ENCODE measurements at regions not wholly inside any gene's neighbourhood (a gene's known extent, or its start where the extent isn't known, plus 50 kb on each side); places are given as distances from the start of the nearest gene placed in this dataset.
"Not testable (repeated sequence)": the region's sequence is repeated elsewhere in the genome, so short reads cannot be mapped to it uniquely, and the experiment has no call there.

GRCh38 chr6:5896476-5897200 lies 110.1 kb downstream of the NRN1 start:
- no peak for DNase-seq

GRCh38 chr6:5894357-5894756 lies 112.4 kb downstream of the NRN1 start:
- no peak for DNase-seq

- DNase-seq: no peak
These were observed 113.4 kb downstream of the NRN1 start for GRCh38 chr6:5893295-5893694.

DNA sequence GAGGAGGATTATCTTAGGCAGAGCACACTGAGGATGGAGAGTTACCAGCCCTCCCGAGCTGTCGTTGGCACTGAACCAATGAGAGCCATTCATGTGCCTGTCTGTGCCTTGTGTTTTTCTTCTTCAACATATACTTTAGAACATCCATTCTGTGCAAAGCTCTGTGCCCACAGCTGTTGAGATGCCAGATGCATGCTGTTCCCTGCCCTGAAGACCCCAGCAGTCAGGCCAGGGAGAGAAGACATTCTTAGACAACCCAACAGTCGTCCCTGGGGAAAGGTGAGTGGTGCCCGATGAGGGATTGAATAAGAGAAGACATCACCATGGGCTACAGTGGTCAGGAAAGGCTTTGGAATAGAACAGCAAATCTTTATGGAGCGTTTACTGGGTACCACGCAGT lies 114.1 kb downstream of the NRN1 start:
- no peak for DNase-seq

- no peak for DNase-seq
These were observed 127.9 kb downstream of the NRN1 start for GRCh38 chr6:5878792-5879191.

DNA sequence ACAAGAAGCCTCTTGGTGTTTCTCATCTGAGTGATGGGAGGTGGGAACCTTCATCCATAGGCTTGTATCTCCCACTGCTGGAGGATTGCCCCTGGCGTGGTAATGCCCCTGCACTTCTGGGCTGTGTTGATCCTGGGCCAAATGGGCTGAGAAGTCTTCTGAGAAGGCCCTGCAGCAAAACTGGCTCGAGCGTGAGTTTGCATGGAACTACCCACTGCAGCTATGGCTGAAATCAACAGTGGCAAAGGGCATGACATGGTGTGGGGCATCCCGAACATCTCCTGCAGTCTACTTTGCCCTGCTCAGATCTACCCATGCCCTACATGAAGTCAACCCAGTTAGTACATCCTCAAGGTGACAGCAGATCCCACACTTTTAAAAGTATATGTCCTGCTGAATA lies 130.6 kb downstream of the NRN1 start:
- DNase-seq: no peak

DNA sequence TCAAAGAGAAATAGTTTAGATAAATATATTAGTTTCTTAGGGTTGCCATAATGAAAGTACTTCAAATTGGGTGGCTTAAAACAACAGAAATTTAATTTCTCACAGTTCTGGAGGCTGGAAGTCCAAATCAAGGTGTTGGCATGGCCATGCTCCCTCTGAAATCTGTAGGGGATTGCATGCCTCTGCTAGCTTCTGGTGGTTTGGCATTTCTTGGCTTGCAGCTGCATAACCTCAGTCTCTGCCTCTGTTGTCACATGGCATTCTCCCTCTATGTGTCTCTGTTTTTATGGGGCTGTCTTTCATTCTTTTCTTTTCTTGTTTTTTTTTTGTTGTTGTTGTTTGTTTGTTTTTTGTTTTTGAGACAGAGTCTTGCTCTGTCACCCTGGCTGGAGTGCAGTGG lies 132.7 kb downstream of the NRN1 start:
- DNase-seq: not testable (repeated sequence)

GRCh38 chr6:5871296-5871695 lies 135.4 kb downstream of the NRN1 start:
- DNase-seq: no peak

GRCh38 chr6:5869676-5870075 lies 137.0 kb downstream of the NRN1 start:
- DNase-seq: no peak

GRCh38 chr6:5869261-5869660 lies 137.5 kb downstream of the NRN1 start:
- DNase-seq: no peak

GRCh38 chr6:5866547-5867051 lies 140.1 kb downstream of the NRN1 start:
- peak; percentile 96 for DNase-seq

DNA sequence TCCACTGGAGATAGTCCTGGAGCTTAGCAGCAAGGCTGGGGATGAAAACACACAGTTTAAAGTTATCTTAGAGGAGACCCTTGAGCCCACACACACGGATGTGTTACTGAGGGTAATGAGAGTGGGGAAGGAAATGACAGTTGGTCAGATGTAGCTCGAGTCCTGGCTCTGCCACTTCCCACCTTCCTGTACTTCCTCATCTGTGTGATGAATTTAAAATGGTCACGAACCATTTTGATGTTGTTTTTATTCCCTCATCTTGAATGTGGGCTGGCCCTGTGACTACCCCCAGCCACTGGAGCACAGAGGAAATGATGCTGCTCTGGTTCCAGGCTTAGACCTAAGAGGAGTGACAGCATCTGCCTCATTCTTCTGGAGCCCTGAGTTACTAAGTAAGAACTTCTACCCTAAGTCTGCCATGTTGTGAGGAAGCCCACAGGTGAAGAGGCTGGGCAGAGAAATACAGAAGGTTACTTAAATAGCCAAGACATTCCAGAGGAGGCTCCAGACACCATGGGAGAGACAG lies 141.2 kb downstream of the NRN1 start:
- DNase-seq: no peak

DNA sequence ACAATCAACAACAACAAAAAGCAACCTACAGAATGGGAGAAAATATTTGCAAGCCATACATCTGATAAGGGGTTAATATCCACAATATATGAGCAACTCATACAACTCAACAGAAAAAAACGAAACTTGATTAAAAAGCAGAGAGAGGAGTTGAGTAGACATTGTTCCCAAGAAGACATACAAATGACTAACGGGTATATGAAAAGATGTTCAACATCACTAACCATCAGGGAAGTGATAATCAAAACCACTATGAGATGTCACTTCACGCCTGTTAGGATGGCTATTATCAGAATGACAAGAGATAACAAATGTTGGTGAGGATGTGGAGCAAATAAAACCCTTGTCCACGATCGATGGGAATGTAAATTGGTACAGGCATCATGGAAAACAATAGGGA lies 145.9 kb downstream of the NRN1 start:
- no peak for DNase-seq

DNA sequence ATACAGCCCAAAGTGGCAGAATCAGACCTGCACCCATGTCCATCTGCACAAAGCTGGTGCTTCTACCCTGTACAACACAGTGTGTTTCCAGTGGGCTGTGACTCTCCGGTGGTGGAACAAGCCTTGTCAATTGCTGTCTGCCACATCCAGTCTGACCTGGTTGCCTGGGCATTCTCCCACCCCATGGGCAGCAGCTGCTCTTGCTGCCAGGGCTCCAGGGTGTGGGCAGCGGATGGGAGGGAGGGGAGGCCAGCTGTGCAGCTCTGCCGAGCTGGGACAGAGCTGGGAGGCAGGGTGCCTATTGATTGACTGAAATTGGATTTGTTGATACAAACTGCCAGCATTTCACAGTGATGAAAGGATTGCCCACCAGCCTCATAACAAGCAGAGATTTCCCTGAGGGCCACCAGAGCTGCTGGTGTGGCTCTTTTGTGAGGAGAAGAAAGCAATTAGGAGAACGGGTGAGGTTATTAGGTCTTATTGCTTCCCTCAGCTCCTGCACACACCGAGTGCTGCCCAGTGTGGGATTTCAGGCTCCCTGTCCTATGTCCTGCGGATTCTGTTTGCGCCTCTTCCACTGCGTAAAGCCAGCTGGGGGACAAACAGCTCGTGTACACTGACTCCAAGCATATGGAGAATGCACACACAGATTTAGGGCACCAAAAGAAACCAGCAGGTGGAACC lies 150.8 kb downstream of the NRN1 start:
- no peak for DNase-seq

GRCh38 chr6:5854899-5855298 lies 151.8 kb downstream of the NRN1 start:
- DNase-seq: no peak

DNA sequence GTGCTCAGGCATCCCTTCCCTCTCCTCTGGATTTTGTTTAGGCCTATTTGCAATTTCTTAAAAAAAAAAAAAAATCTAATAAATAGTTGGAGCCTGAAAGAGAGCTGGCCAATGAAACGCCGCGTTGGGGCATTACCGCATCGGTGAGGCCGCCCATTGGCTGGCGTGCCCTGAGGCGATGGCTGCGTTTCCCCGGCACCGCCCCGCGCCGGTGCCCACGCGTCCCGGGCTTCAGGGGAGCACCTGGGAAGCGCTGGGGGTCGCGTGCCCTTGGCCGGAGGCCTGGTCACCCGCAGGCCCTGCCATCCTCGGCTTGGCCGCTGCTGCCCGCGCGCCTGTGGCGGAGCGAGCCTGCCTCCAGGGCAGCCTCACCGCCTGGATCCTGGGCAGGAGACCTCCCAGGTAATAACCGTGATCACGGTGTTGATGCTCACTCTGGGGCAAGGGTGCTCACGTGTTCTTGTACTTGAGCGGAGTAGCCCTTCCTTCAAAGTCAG lies 155.4 kb downstream of the NRN1 start:
- peak; percentile 52 for DNase-seq

GRCh38 chr6:5850848-5851255 lies 155.9 kb downstream of the NRN1 start:
- no peak for DNase-seq

GRCh38 chr6:5846889-5847288 lies 159.8 kb downstream of the NRN1 start:
- no peak for DNase-seq

DNA sequence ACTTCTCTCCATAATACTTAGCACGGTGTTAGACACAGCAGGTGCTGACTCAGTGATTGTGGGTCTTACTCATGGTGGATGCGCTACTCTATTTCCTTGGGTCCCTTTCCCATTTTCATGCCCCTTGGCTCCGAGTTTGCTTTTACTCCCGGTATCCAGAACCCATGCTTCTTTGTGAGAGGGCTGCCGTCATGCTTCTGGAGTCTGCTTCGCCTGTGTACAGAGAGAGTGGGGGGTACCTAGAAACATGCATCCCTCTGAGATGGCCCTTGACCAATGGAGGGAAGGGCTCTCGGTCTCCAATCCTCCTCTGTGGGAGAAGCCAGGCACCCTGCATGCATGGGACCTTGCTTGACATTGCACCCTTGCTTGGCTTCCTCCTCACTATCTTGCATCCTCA lies 160.4 kb downstream of the NRN1 start:
- no peak for DNase-seq

GRCh38 chr6:5843078-5843477 lies 163.6 kb downstream of the NRN1 start:
- DNase-seq: no peak

- DNase-seq: no peak
These were observed 165.9 kb downstream of the NRN1 start for GRCh38 chr6:5840734-5841390.

DNA sequence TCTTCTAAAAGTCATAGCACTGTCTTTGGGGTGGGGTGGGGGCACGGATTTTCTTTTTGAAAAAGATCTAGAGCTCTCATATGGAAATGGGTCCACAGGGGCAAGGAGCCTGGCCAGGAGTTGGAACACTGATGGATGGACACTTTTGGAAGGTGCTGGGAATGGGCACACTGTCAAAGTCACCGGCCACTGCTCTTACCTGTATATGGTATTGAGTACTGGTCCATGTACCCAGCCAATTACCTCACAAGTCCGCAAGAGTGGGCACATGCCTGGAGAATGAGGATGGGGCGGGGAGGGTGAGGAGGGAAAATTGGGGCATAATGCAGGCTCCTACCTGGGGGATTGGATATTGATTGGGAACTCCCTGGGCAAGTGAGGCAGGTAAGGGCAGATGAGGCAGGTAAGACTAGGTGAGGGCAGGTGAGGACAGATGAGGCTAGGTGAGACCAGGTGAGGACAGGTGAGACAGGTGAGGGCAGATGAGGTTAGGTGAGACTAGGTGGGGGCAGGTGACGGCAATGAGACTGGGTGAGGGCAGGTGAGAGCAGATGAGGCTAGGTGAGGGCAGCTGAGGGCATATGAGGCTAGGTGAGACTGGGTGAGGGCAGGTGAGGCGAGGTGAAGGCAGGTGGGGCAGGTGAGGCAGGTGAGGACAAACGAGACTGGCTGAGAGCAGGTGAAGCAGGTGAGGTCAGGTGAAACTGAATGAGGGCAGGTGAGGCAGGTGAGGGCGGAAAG lies 167.9 kb downstream of the NRN1 start:
- peak; percentile 96 for DNase-seq

GRCh38 chr6:5837323-5837722 lies 169.4 kb downstream of the NRN1 start:
- DNase-seq: no peak
